Nephron (organoid): ENCODE measurements at regions not wholly inside any gene's neighbourhood (a gene's known extent, or its start where the extent isn't known, plus 50 kb on each side); places are given as distances from the start of the nearest gene placed in this dataset.
A peak's percentile ranks its signal among the peaks of the same experiment; 100 is the strongest.

Experiments used
- H3K27ac Mint-ChIP-seq, 3 experiments: 2 replicates each; pipeline ENCODE4 v1.8.0; 2020; ENCODE audit warnings: mixed read lengths in 3 of 3, mild to moderate bottlenecking in 2 of 3, moderate library complexity in 1 of 3
- H3K27me3 Mint-ChIP-seq: 2 replicates; pipeline ENCODE4 v1.8.0; 2021; ENCODE audit warnings: low read depth, mild to moderate bottlenecking, moderate library complexity, mixed read lengths
- H3K36me3 Mint-ChIP-seq: 2 replicates; pipeline ENCODE4 v1.8.0; 2020; ENCODE audit warnings: low read depth, mixed read lengths
- H3K4me1 Mint-ChIP-seq: 2 replicates; pipeline ENCODE4 v1.8.0; 2020; ENCODE audit warnings: mixed read lengths
- H3K4me3 Mint-ChIP-seq, 3 experiments: 2 replicates each; pipeline ENCODE4 v1.8.0; 2020; ENCODE audit warnings: mild to moderate bottlenecking in 3 of 3, mixed read lengths in 3 of 3, moderate library complexity in 2 of 3
- H3K9me3 Mint-ChIP-seq: 2 replicates; pipeline ENCODE4 v1.8.0; 2020; ENCODE audit warnings: mixed read lengths
- TF ChIP-seq, protein P1 (sequence below), 3 experiments: fragments of 200-600 bp; sonication (generic); IDR thresholded peaks; one replicate each; pipeline ENCODE4 v1.5.0; 2021; ENCODE audit warnings: antibody characterized with exemption in 3 of 3; ENCODE audit not compliant: unreplicated experiment in 3 of 3

- TF ChIP-seq, protein P1, sequence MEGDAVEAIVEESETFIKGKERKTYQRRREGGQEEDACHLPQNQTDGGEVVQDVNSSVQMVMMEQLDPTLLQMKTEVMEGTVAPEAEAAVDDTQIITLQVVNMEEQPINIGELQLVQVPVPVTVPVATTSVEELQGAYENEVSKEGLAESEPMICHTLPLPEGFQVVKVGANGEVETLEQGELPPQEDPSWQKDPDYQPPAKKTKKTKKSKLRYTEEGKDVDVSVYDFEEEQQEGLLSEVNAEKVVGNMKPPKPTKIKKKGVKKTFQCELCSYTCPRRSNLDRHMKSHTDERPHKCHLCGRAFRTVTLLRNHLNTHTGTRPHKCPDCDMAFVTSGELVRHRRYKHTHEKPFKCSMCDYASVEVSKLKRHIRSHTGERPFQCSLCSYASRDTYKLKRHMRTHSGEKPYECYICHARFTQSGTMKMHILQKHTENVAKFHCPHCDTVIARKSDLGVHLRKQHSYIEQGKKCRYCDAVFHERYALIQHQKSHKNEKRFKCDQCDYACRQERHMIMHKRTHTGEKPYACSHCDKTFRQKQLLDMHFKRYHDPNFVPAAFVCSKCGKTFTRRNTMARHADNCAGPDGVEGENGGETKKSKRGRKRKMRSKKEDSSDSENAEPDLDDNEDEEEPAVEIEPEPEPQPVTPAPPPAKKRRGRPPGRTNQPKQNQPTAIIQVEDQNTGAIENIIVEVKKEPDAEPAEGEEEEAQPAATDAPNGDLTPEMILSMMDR (IDR thresholded peaks at IDR 0.05; ENCODE audit: unreplicated experiment in 3 of 3), result no peak
- Mint-ChIP-seq H3K9me3 (peaks cover 42% of the 10 kb centered on the region), H3K36me3 (peaks cover 14% of the 10 kb centered on the region), H3K27ac (peak overlapping the region; percentile 31 to 77 (median 50)), H3K4me1 (peaks cover 17% of the 10 kb centered on the region), H3K27me3 (no peaks in the 10 kb centered on the region), H3K4me3 (no peak overlapping the region)
These were observed 372.1 kb upstream of the NR2F2 start for GRCh38 chr15:95958382-95958781.

DNA sequence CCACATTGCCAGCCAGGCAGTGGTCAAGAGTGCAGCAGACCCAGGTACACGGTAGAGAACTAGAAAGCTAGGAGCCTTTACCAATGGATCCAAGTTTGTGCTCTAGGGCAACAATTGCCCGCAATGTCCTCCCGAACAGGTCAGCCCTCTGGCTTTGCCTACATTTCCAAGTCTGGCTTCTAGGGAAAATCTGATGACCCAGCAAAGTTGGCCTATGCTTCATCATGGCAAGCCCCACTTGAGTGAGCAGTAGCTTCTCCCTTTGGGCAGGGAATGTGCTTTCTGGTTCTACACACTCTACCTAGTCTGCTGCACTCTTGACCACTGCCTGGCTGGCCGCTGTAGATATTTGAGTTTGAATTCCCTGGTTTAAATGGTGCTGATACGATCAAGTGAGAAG is 361.6 kb upstream of the NR2F2 start:
- TF ChIP-seq, protein P1 (IDR thresholded peaks at IDR 0.05; ENCODE audit: unreplicated experiment in 3 of 3), result no peak
- no peak overlapping the region for H3K27ac Mint-ChIP-seq
- H3K36me3 Mint-ChIP-seq, result peaks cover 3% of the 10 kb centered on the region
- H3K9me3 Mint-ChIP-seq, result peaks cover 9% of the 10 kb centered on the region
- H3K4me1 Mint-ChIP-seq, result peaks cover 22% of the 10 kb centered on the region
- H3K27me3 Mint-ChIP-seq, result peaks cover 6% of the 10 kb centered on the region
- no peak overlapping the region for H3K4me3 Mint-ChIP-seq

DNA sequence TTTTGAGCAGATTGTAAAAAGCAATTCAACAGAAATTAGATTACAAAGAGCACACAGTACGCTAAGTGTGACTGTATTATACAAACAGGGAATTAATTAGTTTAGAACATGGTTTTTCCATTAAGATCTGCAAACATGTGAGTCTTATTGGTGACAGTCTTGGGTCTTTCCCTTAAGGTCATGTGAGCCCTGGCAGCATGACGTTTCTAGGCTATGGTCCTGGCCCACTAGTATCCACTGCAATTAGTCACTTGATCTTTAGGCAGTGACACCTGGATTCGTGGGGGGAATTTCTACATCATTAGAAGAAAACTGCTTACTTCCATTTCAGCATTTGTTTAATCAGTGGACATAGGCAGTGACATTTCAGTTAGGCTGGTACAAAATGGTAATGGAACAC is 360.2 kb upstream of the NR2F2 start:
- TF ChIP-seq, protein P1 (IDR thresholded peaks at IDR 0.05; ENCODE audit: unreplicated experiment in 3 of 3), result no peak
- H3K27ac Mint-ChIP-seq, result no peak overlapping the region
- no peak overlapping the region for H3K4me3 Mint-ChIP-seq
- H3K4me1 Mint-ChIP-seq, result peaks cover 25% of the 10 kb centered on the region
- peaks cover 8% of the 10 kb centered on the region for H3K27me3 Mint-ChIP-seq
- peaks cover 3% of the 10 kb centered on the region for H3K36me3 Mint-ChIP-seq
- peaks cover 11% of the 10 kb centered on the region for H3K9me3 Mint-ChIP-seq

DNA sequence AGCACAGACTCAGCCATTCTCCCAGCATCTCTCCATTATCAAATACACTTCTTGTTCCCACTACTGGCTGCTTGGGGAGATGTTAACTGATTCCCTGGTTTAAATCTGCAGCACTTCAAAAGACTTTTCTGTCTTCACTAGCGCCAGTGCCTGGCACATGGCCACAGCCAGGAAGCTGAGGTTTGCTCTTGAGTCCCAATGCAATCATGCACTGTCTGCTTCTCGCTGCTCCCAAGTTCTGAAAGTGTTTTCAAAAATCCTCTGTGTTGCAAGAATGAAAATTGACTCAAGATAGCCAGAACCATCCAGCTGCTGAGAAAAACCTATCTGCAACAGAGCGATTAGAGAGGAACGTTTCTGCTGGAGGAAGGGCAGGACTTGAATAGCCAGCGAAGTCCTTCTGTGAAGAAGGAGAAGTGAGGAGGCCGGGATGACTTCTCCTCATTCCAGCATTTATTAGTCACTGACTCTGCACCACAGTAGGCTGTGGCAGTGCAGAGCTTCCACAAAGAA is 358.4 kb upstream of the NR2F2 start:
- H3K27ac Mint-ChIP-seq, result peak overlapping the region in 2 of 3 experiments; percentile 15 to 27

DNA sequence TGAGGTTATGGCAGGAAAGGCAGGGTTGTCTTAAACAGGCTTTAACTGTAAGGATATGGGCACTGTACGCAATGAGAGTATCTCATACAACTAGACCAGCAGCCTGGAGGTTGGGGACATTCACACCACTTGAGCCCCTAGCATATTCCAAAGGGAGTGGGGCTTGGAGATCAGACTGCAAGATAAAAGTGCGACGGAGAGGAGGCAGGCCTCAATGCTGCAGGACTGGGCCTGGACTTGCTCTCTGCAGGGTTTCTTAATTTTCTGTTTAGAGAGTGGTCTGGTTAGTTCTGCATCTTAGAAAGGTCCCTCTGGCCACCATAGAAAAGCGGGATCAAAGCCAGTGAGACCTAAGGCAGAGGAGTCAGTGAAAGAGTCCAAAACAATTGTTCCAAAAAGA is 357.7 kb upstream of the NR2F2 start:
- Mint-ChIP-seq H3K4me1 (peaks cover 25% of the 10 kb centered on the region), H3K27me3 (peaks cover 8% of the 10 kb centered on the region), H3K9me3 (peaks cover 6% of the 10 kb centered on the region), H3K27ac (peak overlapping the region in 2 of 3 experiments; percentile 34 to 61), H3K36me3 (no peaks in the 10 kb centered on the region), H3K4me3 (no peak overlapping the region)
- TF ChIP-seq, protein P1 (IDR thresholded peaks at IDR 0.05; ENCODE audit: unreplicated experiment in 3 of 3), result no peak

More for the DNA sequence above, 358.4 kb upstream of the NR2F2 start:
- peaks cover 7% of the 10 kb centered on the region for H3K9me3 Mint-ChIP-seq
- H3K4me1 Mint-ChIP-seq, result peaks cover 25% of the 10 kb centered on the region
- TF ChIP-seq, protein P1 (IDR thresholded peaks at IDR 0.05; ENCODE audit: unreplicated experiment in 3 of 3), result no peak
- H3K27me3 Mint-ChIP-seq, result peaks cover 8% of the 10 kb centered on the region
- H3K36me3 Mint-ChIP-seq, result no peaks in the 10 kb centered on the region
- H3K4me3 Mint-ChIP-seq, result no peak overlapping the region

DNA sequence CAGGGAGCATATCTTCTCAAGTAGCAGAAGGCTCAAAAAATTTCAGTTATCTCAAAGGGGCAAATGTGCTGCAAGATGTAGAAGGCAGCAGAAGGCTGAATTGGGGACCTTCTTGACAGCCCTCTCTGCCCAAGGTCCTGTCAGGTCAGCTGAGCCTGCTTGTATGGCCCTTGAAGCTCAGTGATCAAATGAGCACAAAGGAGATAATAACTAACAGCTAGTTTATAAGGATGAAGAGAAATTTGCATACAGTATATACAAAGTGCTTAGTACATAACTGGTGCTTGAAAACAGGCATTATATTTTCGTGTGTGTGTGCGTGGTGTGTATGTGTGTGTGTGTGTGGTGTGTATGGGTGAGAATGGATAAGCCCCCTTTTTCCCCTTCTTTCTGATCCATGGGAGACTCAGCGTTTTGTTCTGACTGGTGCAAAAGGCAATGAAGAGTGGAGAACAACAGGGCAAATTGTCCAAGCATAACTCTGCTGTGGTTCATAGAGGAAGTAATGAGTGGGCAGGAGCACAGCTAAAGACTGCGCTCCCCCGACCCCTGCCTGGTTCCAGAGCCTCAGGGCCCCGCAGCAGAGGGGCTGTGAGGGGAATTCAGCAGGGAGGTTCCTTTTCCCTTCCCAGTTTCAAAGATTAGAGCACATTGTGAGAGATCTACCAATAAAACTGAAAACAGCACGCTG is 356.8 kb upstream of the NR2F2 start:
- Mint-ChIP-seq H3K36me3 (no peaks in the 10 kb centered on the region), H3K27me3 (peaks cover 8% of the 10 kb centered on the region), H3K4me1 (peaks cover 25% of the 10 kb centered on the region), H3K9me3 (peaks cover 4% of the 10 kb centered on the region), H3K27ac (peak overlapping the region; percentile 9 to 61 (median 34)), H3K4me3 (no peak overlapping the region)
- TF ChIP-seq, protein P1 (IDR thresholded peaks at IDR 0.05; ENCODE audit: unreplicated experiment in 3 of 3), result no peak
